ENCODE measurements at regions not wholly inside any gene's neighbourhood (a gene's known extent, or its start where the extent isn't known, plus 50 kb on each side); places are given as distances from the start of the nearest gene placed in this dataset.

DNA sequence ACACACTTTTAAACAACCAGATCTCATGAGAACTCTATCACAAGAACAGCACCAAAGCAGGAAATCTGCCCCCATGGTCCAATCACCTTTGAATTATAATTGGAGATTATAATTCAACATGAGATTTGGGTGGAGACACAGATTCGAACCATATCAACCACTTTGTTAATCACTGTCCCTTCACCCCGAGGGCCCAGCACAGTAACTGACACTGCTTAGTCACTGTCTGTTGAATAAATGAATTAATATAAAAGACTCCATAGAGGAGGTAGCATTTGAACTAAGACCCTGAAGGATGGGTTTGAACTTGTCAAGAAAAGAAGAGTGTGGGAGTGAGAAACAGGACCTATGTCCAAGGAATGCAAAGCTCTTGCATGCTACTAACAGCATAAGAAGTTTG, 276.4 kb downstream of the SHOX2 start:
- no TSS peak for BruUV-seq (replicated peaks)
- CTCF ChIA-PET, result no interaction called here
- no peaks in the 10 kb centered on the region for H3K36me3 ChIP-seq (ENCODE audit: control insufficient read depth in 1 of 2, insufficient read depth in 2 of 2, low read length in 2 of 2)

More for the DNA sequence above, 276.4 kb downstream of the SHOX2 start:
- Histone ChIP-seq H3K27ac (ENCODE audit: low read depth, low read length) (no peak overlapping the region), H3K9me2 (ENCODE audit: insufficient read depth) (no peaks in the 10 kb centered on the region), H3K27me3 (ENCODE audit: insufficient read depth, low read length) (no peaks in the 10 kb centered on the region), H4K20me1 (ENCODE audit: insufficient read depth) (no peaks in the 10 kb centered on the region), H3K9ac (ENCODE audit: low read length) (no peak overlapping the region), H2AFZ (ENCODE audit: low read depth, low read length, poor library complexity, severe bottlenecking) (no peak overlapping the region), H3K9me3 (ENCODE audit: control insufficient read depth in 1 of 2, insufficient read depth in 1 of 2, low read depth in 1 of 2, low read length in 2 of 2) (no peaks in the 10 kb centered on the region), H3K4me1 (ENCODE audit: control insufficient read depth in 1 of 2, insufficient read depth in 2 of 2, low read length in 2 of 2) (no peaks in the 10 kb centered on the region), H3K4me2 (ENCODE audit: low read length) (no peak overlapping the region), H3K4me3 (replicated peaks in 1 of 2; ENCODE audit: low read depth in 1 of 2, low read length in 2 of 2) (no peak overlapping the region), H3K79me2 (ENCODE audit: insufficient read depth, low read length) (no peaks in the 10 kb centered on the region)
- ChIA-PET RAD21 (ENCODE audit: low non-redundant PET in 1 of 2, low total read pairs in 2 of 2, uncharacterized antibody in 2 of 2, unreplicated experiment in 2 of 2) (no interaction called here), POLR2A (no interaction called here)
- TF ChIP-seq FOSL1 (IDR thresholded peaks at IDR 0.05; ENCODE audit: low read depth) (no peak), RAD21 (IDR thresholded peaks at IDR 0.05; ENCODE audit: low read depth) (no peak), EGR1 (IDR thresholded peaks at IDR 0.05; ENCODE audit: low read depth) (no peak), POLR2AphosphoS5 (IDR thresholded peaks at IDR 0.05; ENCODE audit: low read depth, low read length) (no peak), EZH2phosphoT487 (IDR thresholded peaks at IDR 0.05; ENCODE audit: borderline replicate concordance) (no peak), CBX3 (IDR thresholded peaks at IDR 0.05; ENCODE audit: low read depth) (no peak), ZFX (IDR thresholded peaks at IDR 0.05) (no peak), SP1 (IDR thresholded peaks at IDR 0.05; ENCODE audit: low read depth) (no peak), CEBPB (IDR thresholded peaks at IDR 0.05; ENCODE audit: low read depth) (no peak), JUND (IDR thresholded peaks at IDR 0.05) (no peak), POLR2A (IDR thresholded peaks at IDR 0.05; ENCODE audit: borderline replicate concordance, extremely low read depth, insufficient read depth, insufficient read length) (no peak), ELF1 (IDR thresholded peaks at IDR 0.05; ENCODE audit: borderline replicate concordance, low read depth) (no peak)
- TF ChIP-seq, protein P1, sequence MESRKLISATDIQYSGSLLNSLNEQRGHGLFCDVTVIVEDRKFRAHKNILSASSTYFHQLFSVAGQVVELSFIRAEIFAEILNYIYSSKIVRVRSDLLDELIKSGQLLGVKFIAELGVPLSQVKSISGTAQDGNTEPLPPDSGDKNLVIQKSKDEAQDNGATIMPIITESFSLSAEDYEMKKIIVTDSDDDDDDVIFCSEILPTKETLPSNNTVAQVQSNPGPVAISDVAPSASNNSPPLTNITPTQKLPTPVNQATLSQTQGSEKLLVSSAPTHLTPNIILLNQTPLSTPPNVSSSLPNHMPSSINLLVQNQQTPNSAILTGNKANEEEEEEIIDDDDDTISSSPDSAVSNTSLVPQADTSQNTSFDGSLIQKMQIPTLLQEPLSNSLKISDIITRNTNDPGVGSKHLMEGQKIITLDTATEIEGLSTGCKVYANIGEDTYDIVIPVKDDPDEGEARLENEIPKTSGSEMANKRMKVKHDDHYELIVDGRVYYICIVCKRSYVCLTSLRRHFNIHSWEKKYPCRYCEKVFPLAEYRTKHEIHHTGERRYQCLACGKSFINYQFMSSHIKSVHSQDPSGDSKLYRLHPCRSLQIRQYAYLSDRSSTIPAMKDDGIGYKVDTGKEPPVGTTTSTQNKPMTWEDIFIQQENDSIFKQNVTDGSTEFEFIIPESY (IDR thresholded peaks at IDR 0.05; ENCODE audit: extremely low read depth, insufficient replicate concordance, low read length), result no peak
- TF ChIP-seq, protein P2, sequence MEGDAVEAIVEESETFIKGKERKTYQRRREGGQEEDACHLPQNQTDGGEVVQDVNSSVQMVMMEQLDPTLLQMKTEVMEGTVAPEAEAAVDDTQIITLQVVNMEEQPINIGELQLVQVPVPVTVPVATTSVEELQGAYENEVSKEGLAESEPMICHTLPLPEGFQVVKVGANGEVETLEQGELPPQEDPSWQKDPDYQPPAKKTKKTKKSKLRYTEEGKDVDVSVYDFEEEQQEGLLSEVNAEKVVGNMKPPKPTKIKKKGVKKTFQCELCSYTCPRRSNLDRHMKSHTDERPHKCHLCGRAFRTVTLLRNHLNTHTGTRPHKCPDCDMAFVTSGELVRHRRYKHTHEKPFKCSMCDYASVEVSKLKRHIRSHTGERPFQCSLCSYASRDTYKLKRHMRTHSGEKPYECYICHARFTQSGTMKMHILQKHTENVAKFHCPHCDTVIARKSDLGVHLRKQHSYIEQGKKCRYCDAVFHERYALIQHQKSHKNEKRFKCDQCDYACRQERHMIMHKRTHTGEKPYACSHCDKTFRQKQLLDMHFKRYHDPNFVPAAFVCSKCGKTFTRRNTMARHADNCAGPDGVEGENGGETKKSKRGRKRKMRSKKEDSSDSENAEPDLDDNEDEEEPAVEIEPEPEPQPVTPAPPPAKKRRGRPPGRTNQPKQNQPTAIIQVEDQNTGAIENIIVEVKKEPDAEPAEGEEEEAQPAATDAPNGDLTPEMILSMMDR (IDR thresholded peaks at IDR 0.05 in 2 of 3, conservative IDR thresholded peaks at IDR 0.05 in 1 of 3; ENCODE audit: borderline replicate concordance in 1 of 3, insufficient read depth in 1 of 3, low read depth in 2 of 3, low read length in 2 of 3), result no peak
- TF ChIP-seq, protein P3, sequence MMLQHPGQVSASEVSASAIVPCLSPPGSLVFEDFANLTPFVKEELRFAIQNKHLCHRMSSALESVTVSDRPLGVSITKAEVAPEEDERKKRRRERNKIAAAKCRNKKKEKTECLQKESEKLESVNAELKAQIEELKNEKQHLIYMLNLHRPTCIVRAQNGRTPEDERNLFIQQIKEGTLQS (IDR thresholded peaks at IDR 0.05), result no peak
- DNase-seq (ENCODE audit: low read depth, low spot score), result no peak
- intact Hi-C loops (cut with micrococcal nuclease), result no loop called here
- no peak for ATAC-seq
